BJ (cell line): ENCODE measurements at regions not wholly inside any gene's neighbourhood (a gene's known extent, or its start where the extent isn't known, plus 50 kb on each side); places are given as distances from the start of the nearest gene placed in this dataset.

Source experiments
- CTCF ChIA-PET: fragments of 350-600 bp; formaldehyde crosslinking; extraction: SDS; loops from one replicate; lab custom pipeline; 2021; ENCODE audit warnings: antibody characterized with exemption, inconsistent platforms; lab: Yijun Ruan, JAX
- POLR2A ChIA-PET: fragments of 300-600 bp; sonication (Branson Sonifier 250); formaldehyde crosslinking; extraction: SDS; loops from one replicate; lab custom pipeline; 2021; ENCODE audit warnings: antibody characterized with exemption; lab: Charles Lee
- DNase-seq: peaks from one replicate; pipeline ENCODE4 v3.0.0-alpha.2; 2011; ENCODE audit warnings: low read depth
- H3K27me3 ChIP-seq: 2 replicates; pipeline ENCODE4 v1.6.0; 2011; ENCODE audit warnings: low read length; ENCODE audit not compliant: control insufficient read depth, insufficient read depth
- H3K36me3 ChIP-seq: 2 replicates; pipeline ENCODE4 v1.5.1; 2011; ENCODE audit warnings: low read length; ENCODE audit not compliant: control insufficient read depth, insufficient read depth
- H3K4me3 ChIP-seq: 2 replicates; pipeline ENCODE4 v1.5.1; 2011; ENCODE audit warnings: low read depth, mild to moderate bottlenecking, control low read depth, low read length
- TF ChIP-seq, protein P1 (sequence below): IDR thresholded peaks from 2 replicates; pipeline ENCODE4 v1.5.1; 2011; ENCODE audit warnings: low read depth, mild to moderate bottlenecking, control low read depth, inconsistent platforms, low read length, moderate library complexity; ENCODE audit not compliant: insufficient read depth

DNA sequence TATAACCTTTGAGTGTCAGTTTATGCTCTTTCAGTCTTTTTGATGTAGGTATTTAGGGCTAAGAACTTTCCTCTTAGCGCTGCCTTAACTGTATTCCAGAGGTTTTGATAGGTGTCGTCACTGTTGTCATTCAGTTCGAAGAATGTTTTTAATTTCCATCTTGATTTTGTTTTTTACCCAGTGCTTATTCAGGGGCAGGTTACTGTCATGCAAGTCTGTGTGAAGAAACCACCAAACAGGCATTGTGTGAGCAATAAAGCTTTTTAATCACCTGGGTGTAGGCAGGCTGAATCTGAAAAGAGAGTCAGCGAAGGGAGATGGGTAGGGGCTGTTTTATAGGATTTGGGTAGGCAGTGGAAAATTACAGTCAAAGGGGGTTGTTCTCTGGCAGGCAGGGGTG, 142.0 kb upstream of the USP9Y start:
- TF ChIP-seq, protein P1, sequence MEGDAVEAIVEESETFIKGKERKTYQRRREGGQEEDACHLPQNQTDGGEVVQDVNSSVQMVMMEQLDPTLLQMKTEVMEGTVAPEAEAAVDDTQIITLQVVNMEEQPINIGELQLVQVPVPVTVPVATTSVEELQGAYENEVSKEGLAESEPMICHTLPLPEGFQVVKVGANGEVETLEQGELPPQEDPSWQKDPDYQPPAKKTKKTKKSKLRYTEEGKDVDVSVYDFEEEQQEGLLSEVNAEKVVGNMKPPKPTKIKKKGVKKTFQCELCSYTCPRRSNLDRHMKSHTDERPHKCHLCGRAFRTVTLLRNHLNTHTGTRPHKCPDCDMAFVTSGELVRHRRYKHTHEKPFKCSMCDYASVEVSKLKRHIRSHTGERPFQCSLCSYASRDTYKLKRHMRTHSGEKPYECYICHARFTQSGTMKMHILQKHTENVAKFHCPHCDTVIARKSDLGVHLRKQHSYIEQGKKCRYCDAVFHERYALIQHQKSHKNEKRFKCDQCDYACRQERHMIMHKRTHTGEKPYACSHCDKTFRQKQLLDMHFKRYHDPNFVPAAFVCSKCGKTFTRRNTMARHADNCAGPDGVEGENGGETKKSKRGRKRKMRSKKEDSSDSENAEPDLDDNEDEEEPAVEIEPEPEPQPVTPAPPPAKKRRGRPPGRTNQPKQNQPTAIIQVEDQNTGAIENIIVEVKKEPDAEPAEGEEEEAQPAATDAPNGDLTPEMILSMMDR, result no peak
- H3K4me3 ChIP-seq, result no peak overlapping the region
- no peak for DNase-seq
- H3K36me3 ChIP-seq, result no peaks in the 10 kb centered on the region
- POLR2A ChIA-PET, result no interaction called here
- H3K27me3 ChIP-seq, result no peaks in the 10 kb centered on the region
- CTCF ChIA-PET, result no interaction called here

DNA sequence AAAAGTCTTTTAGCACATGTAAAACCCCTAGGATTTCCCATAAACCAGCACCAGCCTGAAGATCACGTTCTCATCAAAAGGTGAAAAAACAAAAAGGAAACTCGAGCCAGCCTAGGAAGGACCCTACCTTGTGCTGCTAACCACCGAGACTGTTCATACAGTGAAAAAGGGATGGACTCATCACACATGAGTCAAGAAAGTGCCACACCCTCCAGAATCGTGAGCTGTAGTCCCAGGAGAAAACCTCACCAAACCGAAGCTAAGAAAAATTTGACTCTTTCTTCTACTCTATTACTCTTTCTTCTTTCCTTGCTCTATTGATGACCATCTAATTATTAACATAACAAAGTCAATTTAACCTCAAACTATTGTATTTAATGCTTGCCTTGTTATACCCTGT, 124.8 kb upstream of the USP9Y start:
- ChIA-PET POLR2A (no interaction called here), CTCF (no interaction called here)
- DNase-seq, result no peak
- Histone ChIP-seq H3K4me3 (no peak overlapping the region), H3K36me3 (no peaks in the 10 kb centered on the region), H3K27me3 (no peaks in the 10 kb centered on the region)
- TF ChIP-seq, protein P1, result no peak

DNA sequence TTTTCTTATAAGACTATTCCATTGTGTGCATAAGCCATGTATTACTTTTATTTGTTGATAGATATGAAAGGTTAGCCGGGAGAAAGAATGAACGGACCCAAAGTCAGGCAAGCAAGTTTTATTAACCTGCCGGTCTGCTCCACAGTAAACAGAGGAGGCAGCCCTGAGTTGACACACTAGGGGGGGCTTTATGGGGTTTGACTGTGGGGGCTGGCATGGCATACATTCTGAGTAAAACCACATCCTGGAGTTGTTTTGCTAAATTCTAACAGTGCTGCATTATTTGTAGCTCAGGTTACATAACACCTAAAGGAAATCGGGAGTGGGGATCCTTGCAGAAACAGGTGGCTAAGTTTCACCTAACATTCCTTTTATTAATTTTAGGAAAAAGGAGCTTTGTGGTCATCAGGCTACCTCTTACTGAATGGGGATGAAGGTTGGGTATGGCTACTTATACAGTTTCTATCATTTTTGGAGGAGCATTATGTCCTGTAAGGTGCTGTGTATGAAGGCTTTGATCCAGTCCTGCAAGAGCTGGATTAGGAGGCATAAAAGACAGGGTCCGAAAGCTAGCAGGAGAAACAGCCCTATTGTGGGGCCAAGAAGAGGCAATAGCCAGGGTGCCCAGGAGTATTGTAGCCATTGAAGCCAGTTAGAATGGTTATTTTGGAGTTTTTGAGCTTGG, 107.4 kb upstream of the USP9Y start:
- POLR2A ChIA-PET, result no interaction called here
- CTCF ChIA-PET, result no interaction called here

DNA sequence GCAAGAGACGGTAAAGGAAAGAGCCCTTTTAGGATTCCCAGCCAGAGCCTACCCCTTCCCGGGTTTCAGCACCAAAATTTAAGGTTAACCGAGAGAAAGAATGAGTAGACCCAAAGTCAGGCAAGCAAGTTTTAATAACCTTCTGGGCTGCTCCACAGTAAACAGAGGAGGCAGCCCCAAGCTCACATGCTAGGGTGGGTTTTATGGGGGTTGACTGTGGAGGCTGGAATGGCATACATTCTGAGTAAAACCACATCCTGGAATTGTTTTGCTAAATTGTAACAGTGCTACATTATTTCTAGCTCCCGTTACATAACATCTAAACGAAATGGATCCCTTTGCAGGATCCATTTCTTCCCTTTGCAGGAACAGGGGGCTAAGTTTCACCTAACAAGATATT, 102.2 kb upstream of the USP9Y start:
- H3K36me3 ChIP-seq, result no peaks in the 10 kb centered on the region
- no peaks in the 10 kb centered on the region for H3K27me3 ChIP-seq
- ChIA-PET CTCF (no interaction called here), POLR2A (no interaction called here)
- no peak for DNase-seq
- no peak overlapping the region for H3K4me3 ChIP-seq
- TF ChIP-seq, protein P1, result no peak

More for the DNA sequence above, 107.4 kb upstream of the USP9Y start:
- DNase-seq, result no peak
- H3K36me3 ChIP-seq, result no peaks in the 10 kb centered on the region
- H3K4me3 ChIP-seq, result no peak overlapping the region
- H3K27me3 ChIP-seq, result no peaks in the 10 kb centered on the region
- TF ChIP-seq, protein P1, result no peak

DNA sequence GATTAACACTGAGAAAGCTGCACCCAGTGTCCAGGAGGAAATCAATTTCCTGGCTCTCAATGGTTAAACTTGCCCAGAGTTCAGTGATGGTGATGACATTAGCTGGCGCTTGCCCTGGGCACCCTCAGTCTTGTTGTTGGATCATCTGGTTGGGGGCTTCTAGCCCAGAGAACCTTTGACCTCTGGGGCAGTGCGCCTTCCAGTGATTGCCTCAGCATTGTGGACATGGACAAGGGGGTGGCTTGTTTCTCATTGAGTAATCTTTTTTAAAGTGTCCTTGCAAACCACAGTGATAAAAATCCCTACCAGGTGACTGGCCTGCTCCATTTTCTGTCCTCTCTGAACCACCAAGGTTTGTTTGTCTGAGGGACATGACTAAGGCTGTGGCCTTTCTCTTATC, 95.6 kb upstream of the USP9Y start:
- Histone ChIP-seq H3K4me3 (no peak overlapping the region), H3K27me3 (no peaks in the 10 kb centered on the region), H3K36me3 (no peaks in the 10 kb centered on the region)
- no peak for DNase-seq
- POLR2A ChIA-PET, result no interaction called here
- TF ChIP-seq, protein P1, result no peak
- CTCF ChIA-PET, result no interaction called here
